DOHH2 (cell line): ENCODE measurements at regions not wholly inside any gene's neighbourhood (a gene's known extent, or its start where the extent isn't known, plus 50 kb on each side); places are given as distances from the start of the nearest gene placed in this dataset.

Experiments
- H3F3A ChIP-seq: fragments of 200-600 bp; sonication (generic), shearing (Covaris generic); 2 replicates; pipeline ENCODE4 v1.6.0; 2016; ENCODE audit warnings: antibody characterized with exemption, mild to moderate bottlenecking; ENCODE audit not compliant: control insufficient read depth, insufficient read depth
- H3K27ac ChIP-seq: fragments of 200-600 bp; sonication (generic); 2 replicates; pipeline ENCODE4 v1.5.1; 2014; ENCODE audit warnings: low read depth, mild to moderate bottlenecking, low read length, moderate library complexity
- H3K27me3 ChIP-seq: fragments of 200-600 bp; sonication (generic); 2 replicates; pipeline ENCODE4 v1.6.1; 2014; ENCODE audit warnings: mild to moderate bottlenecking, low read length, mixed read lengths; ENCODE audit not compliant: control insufficient read depth
- H3K36me3 ChIP-seq: fragments of 200-600 bp; sonication (generic); 2 replicates; pipeline ENCODE4 v1.6.1; 2014; ENCODE audit warnings: mild to moderate bottlenecking, low read length, moderate library complexity, mixed read lengths; ENCODE audit not compliant: control insufficient read depth
- H3K4me1 ChIP-seq: fragments of 200-600 bp; sonication (generic); 2 replicates; pipeline ENCODE4 v1.6.1; 2014; ENCODE audit warnings: mild to moderate bottlenecking, low read length, mixed read lengths; ENCODE audit not compliant: control insufficient read depth
- H3K4me2 ChIP-seq: fragments of 200-600 bp; sonication (generic); 2 replicates; pipeline ENCODE4 v1.6.0; 2014; ENCODE audit warnings: mild to moderate bottlenecking, low read length, moderate library complexity
- H3K4me3 ChIP-seq: fragments of 200-600 bp; sonication (generic); 2 replicates; pipeline ENCODE4 v1.5.1; 2014; ENCODE audit warnings: mild to moderate bottlenecking, low read length, mixed read lengths
- H3K79me2 ChIP-seq: fragments of 200-600 bp; sonication (generic); 2 replicates; pipeline ENCODE4 v1.6.1; 2014; ENCODE audit warnings: mild to moderate bottlenecking, low read length, mixed read lengths; ENCODE audit not compliant: control insufficient read depth
- H3K9me2 ChIP-seq: fragments of 200-600 bp; sonication (generic); replicated peaks from 2 replicates; pipeline ENCODE4 v1.6.1; 2014; ENCODE audit warnings: mild to moderate bottlenecking, low read length, mixed read lengths; ENCODE audit not compliant: control insufficient read depth
- H3K9me3 ChIP-seq: fragments of 200-600 bp; sonication (generic); 2 replicates; pipeline ENCODE4 v1.6.1; 2014; ENCODE audit warnings: antibody characterized with exemption, low read length, mixed read lengths; ENCODE audit not compliant: control insufficient read depth, insufficient read depth
- H4K20me1 ChIP-seq: fragments of 200-600 bp; sonication (generic); 2 replicates; pipeline ENCODE4 v1.6.0; 2014; ENCODE audit warnings: low read depth, mild to moderate bottlenecking, antibody characterized with exemption, low read length, moderate library complexity; ENCODE audit not compliant: control insufficient read depth, insufficient read depth
- CTCF ChIP-seq: fragments of 200-600 bp; sonication (generic); IDR thresholded peaks from one replicate; pipeline ENCODE4 v1.5.1; 2014; ENCODE audit warnings: antibody characterized with exemption, mild to moderate bottlenecking, low read depth, low read length; ENCODE audit not compliant: poor library complexity, severe bottlenecking
- EZH2phosphoT487 ChIP-seq: fragments of 200-600 bp; sonication (generic); IDR thresholded peaks from 2 replicates; pipeline ENCODE4 v1.6.1; 2017; ENCODE audit warnings: borderline replicate concordance, mild to moderate bottlenecking, antibody characterized with exemption, low read length, moderate library complexity, mixed read lengths

- H3F3A ChIP-seq: no peaks in the 10 kb centered on the region
These were observed 347.7 kb downstream of the GLRX3 start for GRCh38 chr10:130483691-130484467.

GRCh38 chr10:130484468-130485180 lies 348.4 kb downstream of the GLRX3 start:
- no peaks in the 10 kb centered on the region for H4K20me1 ChIP-seq
- no peaks in the 10 kb centered on the region for H3K79me2 ChIP-seq
- no peak overlapping the region for H3K4me2 ChIP-seq
- no peak for TF ChIP-seq EZH2phosphoT487
- TF ChIP-seq CTCF: no peak
- no peaks in the 10 kb centered on the region for H3K4me1 ChIP-seq
- no peaks in the 10 kb centered on the region for H3K27me3 ChIP-seq
- H3F3A ChIP-seq: no peaks in the 10 kb centered on the region
- no peaks in the 10 kb centered on the region for H3K9me2 ChIP-seq
- no peak overlapping the region for H3K4me3 ChIP-seq
- H3K9me3 ChIP-seq: no peaks in the 10 kb centered on the region
- no peaks in the 10 kb centered on the region for H3K36me3 ChIP-seq
- no peak overlapping the region for H3K27ac ChIP-seq

More at GRCh38 chr10:130483691-130484467, 347.7 kb downstream of the GLRX3 start:
- H3K79me2 ChIP-seq: no peaks in the 10 kb centered on the region
- H3K36me3 ChIP-seq: no peaks in the 10 kb centered on the region
- H4K20me1 ChIP-seq: no peaks in the 10 kb centered on the region
- H3K4me1 ChIP-seq: no peaks in the 10 kb centered on the region
- no peak overlapping the region for H3K4me2 ChIP-seq
- no peak for TF ChIP-seq EZH2phosphoT487
- TF ChIP-seq CTCF: no peak
- no peak overlapping the region for H3K4me3 ChIP-seq
- no peaks in the 10 kb centered on the region for H3K9me3 ChIP-seq
- H3K27ac ChIP-seq: no peak overlapping the region
- no peaks in the 10 kb centered on the region for H3K9me2 ChIP-seq
- no peaks in the 10 kb centered on the region for H3K27me3 ChIP-seq

GRCh38 chr10:130485236-130485957 lies 349.2 kb downstream of the GLRX3 start:
- no peaks in the 10 kb centered on the region for H3F3A ChIP-seq
- H3K9me3 ChIP-seq: no peaks in the 10 kb centered on the region
- H3K36me3 ChIP-seq: no peaks in the 10 kb centered on the region
- no peak overlapping the region for H3K4me2 ChIP-seq
- H3K27ac ChIP-seq: no peak overlapping the region
- H4K20me1 ChIP-seq: no peaks in the 10 kb centered on the region
- H3K9me2 ChIP-seq: no peaks in the 10 kb centered on the region
- H3K79me2 ChIP-seq: no peaks in the 10 kb centered on the region
- H3K4me1 ChIP-seq: no peaks in the 10 kb centered on the region
- no peaks in the 10 kb centered on the region for H3K27me3 ChIP-seq
- TF ChIP-seq CTCF (no peak), EZH2phosphoT487 (no peak)
- no peak overlapping the region for H3K4me3 ChIP-seq
